CD4-positive, alpha-beta T cell treated with Interleukin-12 subunit alpha and Interleukin-12 subunit beta, for 1 hour (primary cell): ENCODE measurements at regions not wholly inside any gene's neighbourhood (a gene's known extent, or its start where the extent isn't known, plus 50 kb on each side); places are given as distances from the start of the nearest gene placed in this dataset.
"Not testable (repeated sequence)": the region's sequence is repeated elsewhere in the genome, so short reads cannot be mapped to it uniquely, and the experiment has no call there.

Source experiments
- DNase-seq: peaks from one replicate; pipeline ENCODE4 v3.0.0-alpha.2; 2020

DNA sequence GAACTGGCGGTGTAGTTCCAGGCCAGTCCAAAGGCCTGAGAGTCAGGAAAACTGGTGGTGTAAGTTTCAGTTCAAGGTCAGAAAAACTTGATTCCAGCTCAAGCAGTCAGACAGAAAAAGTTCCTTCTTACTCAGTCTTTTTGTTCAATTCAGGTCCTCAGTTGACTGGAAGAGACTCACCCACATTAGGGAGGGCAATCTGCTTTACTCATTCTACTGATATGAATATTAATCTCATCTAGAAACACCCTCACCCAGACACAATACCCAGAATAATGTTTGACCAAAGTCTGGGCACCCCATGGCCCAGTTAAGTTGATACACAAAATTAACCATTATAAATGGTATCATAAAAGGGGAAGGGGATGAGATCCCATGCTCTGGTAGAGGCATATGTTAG is 50.1 kb upstream of the LTA4H start:
- no peak for DNase-seq

GRCh38 chr12:96086190-96086589 is 50.8 kb upstream of the LTA4H start:
- not testable (repeated sequence) for DNase-seq

- no peak for DNase-seq
These were observed 56.4 kb upstream of the LTA4H start for GRCh38 chr12:96091833-96092232.

GRCh38 chr12:96093543-96094196 is 58.3 kb upstream of the LTA4H start:
- DNase-seq: no peak

- no peak for DNase-seq
These were observed 58.8 kb upstream of the LTA4H start for GRCh38 chr12:96094201-96094600.

DNA sequence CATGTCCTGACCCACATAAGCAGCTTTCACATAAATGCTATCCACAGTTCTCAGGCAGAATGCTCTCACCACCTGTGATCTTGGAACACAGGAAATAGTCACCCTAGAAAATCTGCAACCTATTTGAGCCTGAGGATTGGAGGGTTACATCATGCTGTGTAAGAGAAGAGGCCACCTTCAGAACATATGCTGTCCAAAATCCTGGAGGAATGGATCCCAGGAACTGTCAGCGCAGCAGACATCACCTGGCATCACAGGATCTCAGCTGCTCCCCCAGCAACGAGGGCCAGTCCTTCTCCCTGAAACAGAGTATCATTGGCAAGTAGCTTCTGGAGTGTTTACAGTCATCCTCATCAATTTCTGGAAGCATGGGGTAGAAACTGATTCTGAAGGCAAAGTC is 63.2 kb upstream of the LTA4H start:
- no peak for DNase-seq

DNA sequence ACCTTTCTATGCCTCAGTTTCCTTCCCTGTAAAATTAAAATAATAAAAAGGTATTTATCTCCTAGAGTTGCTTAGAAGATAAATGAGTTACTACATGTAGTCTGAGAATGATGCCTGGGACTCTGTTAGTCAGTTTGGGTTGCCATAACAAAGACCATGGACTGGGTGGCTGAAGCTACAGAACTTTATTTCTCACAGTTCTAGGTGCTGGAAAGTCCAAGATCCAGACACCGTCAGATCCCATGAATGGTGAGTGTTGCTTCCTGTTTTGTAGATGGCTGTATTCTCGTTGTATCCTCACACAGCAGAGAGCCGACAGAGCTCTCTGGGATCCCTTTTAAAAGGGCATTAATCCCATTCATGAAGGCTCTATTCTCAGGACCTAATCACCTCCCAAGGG is 64.0 kb upstream of the LTA4H start:
- DNase-seq: no peak

DNA sequence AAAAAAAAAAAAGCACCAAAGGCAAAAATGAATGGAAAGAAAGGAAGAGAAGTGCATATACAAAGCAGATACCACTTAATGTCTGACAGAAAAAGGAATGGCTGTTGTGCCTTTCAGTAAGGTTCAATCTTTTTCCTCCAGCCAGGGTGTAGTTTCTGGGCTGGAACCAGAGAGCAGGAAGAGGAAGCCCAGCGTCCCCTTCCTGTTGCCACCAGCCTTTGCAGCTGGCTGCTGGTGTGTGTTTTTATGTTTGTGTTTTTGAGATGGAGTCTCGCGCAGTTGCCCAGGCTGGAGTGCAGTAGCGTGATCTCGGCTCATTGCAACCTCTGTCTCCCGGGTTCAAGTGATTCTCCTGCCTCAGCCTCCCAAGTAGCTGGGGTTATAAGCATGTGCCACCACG is 64.6 kb upstream of the LTA4H start:
- peak; percentile 23 for DNase-seq

- DNase-seq: no peak
These were observed 66.4 kb upstream of the LTA4H start for GRCh38 chr12:96101806-96102205.

- no peak for DNase-seq
These were observed 67.8 kb upstream of the LTA4H start for GRCh38 chr12:96103067-96103644.

DNA sequence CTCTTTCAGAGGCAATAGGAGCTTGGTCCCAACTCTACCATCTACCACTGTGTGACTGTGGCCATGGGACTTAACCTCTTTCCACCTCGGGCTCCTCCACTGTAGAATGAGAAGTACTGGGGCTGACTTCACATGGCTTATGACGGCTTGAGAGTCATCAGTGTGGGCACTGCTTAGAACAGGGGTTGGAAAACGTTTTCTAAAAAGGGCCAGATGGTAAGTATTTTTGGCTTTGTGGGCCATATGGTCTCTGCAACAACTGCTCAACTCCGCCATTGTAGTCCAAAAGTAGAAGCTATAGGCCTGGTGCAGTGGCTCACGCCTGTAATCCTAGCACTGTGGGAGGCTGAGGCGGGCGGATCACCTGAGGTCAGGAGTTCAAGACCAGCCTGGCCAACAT is 69.2 kb upstream of the LTA4H start:
- no peak for DNase-seq

DNA sequence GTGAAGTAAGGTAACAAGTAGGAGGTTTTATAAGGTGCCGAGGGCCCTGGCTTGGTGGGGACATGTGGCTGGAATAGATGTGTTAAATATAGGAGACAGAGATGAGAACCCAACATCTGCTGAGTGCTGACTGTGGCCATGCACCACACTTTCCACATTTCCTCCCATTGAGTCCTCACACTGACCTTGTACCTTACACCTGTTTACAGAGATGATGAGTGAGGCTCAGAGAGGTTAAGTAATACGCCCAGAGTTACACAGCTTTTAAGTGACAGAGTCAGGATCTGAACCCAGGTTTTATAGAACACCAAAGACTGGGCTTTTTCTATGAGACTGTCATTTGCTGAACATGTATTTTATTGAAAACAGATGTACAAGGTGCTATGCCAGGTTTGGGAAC is 70.8 kb upstream of the LTA4H start:
- no peak for DNase-seq

GRCh38 chr12:96107236-96107635 is 71.8 kb upstream of the LTA4H start:
- no peak for DNase-seq

DNA sequence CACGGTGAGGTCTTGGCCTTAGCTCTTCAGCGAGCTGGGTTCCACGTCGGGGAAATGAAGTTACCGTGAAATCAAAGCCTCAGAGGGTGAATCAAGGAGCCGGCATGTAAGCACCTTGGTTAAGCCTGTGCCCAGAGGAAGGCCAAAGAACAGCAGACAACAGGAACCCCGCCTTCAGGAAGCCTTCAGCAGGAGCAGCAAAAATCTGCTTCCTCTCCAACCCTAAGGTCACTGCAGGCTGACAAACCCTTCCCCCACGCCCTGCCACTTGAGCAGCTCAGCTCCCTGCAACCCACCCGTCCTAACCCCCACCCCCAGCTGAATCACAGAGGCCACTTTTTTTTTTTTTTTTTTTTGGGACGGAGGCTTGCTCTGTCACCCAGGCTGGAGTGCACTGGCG is 72.9 kb upstream of the LTA4H start:
- peak; percentile 31 for DNase-seq

DNA sequence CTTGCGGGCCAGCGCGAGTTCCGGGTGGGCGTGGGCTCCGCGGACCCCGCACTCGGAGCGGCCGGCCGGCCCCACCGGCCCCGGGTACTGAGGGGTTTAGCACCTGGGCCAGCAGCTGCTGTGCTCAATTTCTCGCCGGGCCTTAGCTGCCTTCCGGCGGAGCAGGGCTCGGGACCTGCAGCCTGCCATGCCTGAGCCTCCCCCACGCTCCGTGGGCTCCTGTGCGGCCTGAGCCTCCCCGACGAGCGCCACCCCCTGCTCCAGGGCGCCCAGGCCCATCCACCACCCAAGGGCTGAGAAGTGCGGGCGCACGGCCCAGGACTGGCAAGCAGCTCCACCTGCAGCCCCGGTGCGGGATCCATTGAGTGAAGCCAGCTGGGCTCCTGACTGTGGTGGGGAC is 73.6 kb upstream of the LTA4H start:
- DNase-seq: not testable (repeated sequence)

- DNase-seq: no peak
These were observed 77.3 kb upstream of the LTA4H start for GRCh38 chr12:96112733-96113132.

DNA sequence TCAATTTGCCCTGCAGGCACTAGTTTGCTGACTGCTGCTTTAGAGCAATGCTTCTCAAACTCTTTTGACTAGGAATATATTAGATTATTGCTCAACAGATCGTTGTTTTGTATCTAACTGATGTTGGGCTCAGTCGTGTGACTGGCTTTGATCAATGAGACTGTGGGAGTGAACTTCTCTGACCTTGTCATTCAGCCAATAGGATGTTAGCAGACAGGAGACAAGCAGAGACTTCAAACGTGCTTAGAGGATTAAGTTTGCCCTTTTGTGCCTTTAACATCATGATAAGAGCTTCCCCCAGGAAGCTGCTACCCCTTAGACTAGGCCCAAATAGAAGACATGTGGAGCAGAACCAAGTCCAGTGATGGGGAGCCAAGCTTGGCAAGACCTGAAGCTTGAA is 76.7 kb upstream of the ELK3 start:
- no peak for DNase-seq

DNA sequence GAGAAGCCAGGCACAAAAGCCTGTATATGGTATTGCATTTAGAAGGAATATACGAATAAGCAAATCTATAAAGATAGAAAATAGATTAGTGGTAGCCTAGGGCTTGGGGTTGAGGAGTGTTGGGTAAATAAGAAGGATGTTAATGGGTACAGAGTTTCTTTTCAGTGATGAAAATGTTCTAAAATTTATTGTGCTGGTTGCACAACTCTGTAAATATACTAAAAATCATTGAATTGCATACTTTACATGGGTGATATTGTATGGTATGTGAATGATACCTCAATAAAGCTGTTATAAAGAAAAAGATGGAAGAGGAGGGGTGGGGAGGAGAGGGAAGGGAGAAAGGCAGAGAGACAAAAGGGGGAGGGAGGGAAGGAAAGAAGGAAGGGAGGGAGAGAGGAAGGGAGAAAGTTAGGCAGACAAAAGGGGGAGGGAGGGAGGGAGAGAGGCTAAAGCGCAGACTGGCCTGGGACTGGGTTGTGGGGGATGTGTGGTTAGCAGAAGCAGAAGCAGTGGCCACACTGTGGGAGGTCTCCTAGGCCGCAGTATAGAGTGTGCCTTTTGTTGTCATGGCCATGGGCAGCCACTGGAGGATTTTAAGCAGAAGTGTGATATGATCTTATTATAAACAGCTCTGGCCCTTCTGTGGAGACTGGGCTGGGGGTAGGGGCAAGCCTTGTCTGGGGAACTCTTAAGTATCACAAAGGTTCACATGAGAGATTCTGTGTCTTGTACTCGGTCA is 73.6 kb upstream of the ELK3 start:
- DNase-seq: peak; percentile 14

DNA sequence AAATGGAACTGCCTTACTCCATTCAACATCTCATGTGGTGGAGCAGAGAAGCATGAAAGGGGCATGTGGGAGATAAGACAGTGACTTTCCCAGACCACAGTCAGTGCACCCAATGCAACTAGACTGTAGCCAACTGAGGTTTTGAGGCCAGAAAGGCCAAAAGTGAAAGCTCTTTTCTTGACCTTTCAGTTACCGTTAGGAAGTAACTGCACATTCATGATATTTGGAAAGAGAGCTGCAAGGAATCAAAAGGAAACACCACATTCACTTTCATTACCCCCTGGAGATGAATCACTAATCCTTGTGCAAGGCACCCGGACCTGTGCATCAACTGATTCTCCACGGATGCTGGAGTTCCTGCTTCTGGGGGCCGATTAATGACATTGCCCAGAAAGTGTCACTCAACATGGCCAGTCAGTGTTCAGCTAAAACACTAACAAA is 72.9 kb upstream of the ELK3 start:
- DNase-seq: no peak

DNA sequence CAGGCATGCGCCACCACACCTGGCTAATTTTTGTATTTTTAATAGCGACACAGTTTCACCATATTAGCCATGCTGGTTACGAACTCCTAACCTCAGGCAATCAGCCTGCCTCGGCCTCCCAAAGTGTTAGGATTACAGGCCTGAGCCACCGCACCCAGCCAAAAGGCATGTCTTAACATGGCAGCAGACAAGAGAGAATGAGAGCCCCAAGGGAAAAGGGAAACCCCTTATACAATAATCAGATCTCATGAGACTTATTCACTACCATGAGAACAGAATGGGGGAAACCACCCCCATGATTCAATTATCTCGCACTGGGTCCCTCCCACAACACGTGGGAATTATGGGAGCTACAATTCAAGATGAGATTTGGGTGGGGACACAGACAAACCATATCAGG is 65.9 kb upstream of the ELK3 start:
- DNase-seq: not testable (repeated sequence)

GRCh38 chr12:96130396-96131059 is 63.6 kb upstream of the ELK3 start:
- DNase-seq: no peak

DNA sequence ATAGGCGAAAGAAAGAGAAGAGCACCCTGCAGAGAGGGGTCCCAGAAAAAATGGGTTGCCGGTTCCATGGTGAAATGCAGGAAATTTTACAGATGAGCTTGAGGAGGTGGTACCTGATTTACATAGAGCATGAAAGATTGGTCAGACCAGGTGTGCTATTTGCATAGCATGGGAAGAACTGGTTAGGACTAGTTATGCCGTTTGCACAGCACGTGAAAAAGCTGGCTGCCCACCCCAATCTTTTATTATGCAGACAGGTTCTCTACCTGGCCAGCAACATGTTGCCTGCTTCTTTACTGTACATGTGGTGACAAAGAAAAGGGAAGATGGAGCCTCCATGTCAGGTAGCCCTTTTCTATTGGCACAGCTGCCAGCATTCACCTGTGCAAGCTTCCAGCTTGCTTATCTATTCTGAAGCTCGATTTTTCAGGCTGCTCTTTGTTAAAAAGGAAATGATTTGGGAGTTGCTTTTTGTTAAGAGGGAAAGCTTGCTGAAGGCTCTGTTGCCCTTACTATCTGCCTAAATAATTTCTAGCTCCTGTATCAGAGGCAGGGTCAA is 62.9 kb upstream of the ELK3 start:
- no peak for DNase-seq

- peak; percentile 16 for DNase-seq
These were observed 61.4 kb upstream of the ELK3 start for GRCh38 chr12:96132819-96133218.

DNA sequence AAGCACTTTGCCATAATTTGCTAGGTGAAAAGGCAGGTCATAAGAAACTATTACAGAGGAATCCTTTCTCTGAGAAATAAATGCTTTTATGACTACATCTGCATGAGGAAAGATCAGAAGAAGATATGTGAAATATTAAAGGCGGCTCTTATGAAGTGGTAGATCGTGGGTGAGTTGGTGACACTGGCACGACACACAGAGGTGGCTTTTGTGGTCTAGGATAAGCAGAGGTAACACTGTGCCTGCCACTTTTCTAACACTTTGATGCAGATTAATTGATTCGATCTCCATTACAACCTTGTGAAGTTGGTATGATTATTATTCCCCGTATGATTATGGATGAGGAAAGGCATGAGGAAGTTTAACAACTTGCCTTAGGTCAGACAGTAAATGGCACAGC is 60.0 kb upstream of the ELK3 start:
- DNase-seq: no peak
